ENCODE measurements at regions not wholly inside any gene's neighbourhood (a gene's known extent, or its start where the extent isn't known, plus 50 kb on each side); places are given as distances from the start of the nearest gene placed in this dataset.

GRCh38 chr18:47334966-47335365 lies 83.5 kb upstream of the SKOR2 start:
- peaks cover 6% of the 10 kb centered on the region for H3K27me3 Mint-ChIP-seq (ENCODE audit: insufficient read depth, low read depth, poor library complexity)
- H4K20me1 ChIP-seq (replicated peaks; ENCODE audit: insufficient read depth) = no peaks in the 10 kb centered on the region
- no peak for DNase-seq (ENCODE audit: low spot score)
- H3K4me3 Mint-ChIP-seq = no peak overlapping the region
- H3K27ac Mint-ChIP-seq = no peak overlapping the region
- TF ChIP-seq POLR2AphosphoS5 (IDR thresholded peaks at IDR 0.05; ENCODE audit: low read depth) = no peak
- TF ChIP-seq CREB1 (CRISPR knock-in tag; IDR thresholded peaks at IDR 0.05; ENCODE audit: low read depth) = no peak
- TF ChIP-seq ZNF331 (CRISPR knock-in tag; IDR thresholded peaks at IDR 0.05; ENCODE audit: low read depth) = no peak
- no peak for TF ChIP-seq EZH2 (IDR thresholded peaks at IDR 0.05; ENCODE audit: low read depth, unreplicated experiment)
- TF ChIP-seq ZNF114 (CRISPR knock-in tag; IDR thresholded peaks at IDR 0.05) = no peak
- TF ChIP-seq STAT1 (IDR thresholded peaks at IDR 0.05; ENCODE audit: unreplicated experiment) = no peak
- no peak for TF ChIP-seq JUNB (IDR thresholded peaks at IDR 0.05; ENCODE audit: unreplicated experiment)
- TF ChIP-seq, protein P1, sequence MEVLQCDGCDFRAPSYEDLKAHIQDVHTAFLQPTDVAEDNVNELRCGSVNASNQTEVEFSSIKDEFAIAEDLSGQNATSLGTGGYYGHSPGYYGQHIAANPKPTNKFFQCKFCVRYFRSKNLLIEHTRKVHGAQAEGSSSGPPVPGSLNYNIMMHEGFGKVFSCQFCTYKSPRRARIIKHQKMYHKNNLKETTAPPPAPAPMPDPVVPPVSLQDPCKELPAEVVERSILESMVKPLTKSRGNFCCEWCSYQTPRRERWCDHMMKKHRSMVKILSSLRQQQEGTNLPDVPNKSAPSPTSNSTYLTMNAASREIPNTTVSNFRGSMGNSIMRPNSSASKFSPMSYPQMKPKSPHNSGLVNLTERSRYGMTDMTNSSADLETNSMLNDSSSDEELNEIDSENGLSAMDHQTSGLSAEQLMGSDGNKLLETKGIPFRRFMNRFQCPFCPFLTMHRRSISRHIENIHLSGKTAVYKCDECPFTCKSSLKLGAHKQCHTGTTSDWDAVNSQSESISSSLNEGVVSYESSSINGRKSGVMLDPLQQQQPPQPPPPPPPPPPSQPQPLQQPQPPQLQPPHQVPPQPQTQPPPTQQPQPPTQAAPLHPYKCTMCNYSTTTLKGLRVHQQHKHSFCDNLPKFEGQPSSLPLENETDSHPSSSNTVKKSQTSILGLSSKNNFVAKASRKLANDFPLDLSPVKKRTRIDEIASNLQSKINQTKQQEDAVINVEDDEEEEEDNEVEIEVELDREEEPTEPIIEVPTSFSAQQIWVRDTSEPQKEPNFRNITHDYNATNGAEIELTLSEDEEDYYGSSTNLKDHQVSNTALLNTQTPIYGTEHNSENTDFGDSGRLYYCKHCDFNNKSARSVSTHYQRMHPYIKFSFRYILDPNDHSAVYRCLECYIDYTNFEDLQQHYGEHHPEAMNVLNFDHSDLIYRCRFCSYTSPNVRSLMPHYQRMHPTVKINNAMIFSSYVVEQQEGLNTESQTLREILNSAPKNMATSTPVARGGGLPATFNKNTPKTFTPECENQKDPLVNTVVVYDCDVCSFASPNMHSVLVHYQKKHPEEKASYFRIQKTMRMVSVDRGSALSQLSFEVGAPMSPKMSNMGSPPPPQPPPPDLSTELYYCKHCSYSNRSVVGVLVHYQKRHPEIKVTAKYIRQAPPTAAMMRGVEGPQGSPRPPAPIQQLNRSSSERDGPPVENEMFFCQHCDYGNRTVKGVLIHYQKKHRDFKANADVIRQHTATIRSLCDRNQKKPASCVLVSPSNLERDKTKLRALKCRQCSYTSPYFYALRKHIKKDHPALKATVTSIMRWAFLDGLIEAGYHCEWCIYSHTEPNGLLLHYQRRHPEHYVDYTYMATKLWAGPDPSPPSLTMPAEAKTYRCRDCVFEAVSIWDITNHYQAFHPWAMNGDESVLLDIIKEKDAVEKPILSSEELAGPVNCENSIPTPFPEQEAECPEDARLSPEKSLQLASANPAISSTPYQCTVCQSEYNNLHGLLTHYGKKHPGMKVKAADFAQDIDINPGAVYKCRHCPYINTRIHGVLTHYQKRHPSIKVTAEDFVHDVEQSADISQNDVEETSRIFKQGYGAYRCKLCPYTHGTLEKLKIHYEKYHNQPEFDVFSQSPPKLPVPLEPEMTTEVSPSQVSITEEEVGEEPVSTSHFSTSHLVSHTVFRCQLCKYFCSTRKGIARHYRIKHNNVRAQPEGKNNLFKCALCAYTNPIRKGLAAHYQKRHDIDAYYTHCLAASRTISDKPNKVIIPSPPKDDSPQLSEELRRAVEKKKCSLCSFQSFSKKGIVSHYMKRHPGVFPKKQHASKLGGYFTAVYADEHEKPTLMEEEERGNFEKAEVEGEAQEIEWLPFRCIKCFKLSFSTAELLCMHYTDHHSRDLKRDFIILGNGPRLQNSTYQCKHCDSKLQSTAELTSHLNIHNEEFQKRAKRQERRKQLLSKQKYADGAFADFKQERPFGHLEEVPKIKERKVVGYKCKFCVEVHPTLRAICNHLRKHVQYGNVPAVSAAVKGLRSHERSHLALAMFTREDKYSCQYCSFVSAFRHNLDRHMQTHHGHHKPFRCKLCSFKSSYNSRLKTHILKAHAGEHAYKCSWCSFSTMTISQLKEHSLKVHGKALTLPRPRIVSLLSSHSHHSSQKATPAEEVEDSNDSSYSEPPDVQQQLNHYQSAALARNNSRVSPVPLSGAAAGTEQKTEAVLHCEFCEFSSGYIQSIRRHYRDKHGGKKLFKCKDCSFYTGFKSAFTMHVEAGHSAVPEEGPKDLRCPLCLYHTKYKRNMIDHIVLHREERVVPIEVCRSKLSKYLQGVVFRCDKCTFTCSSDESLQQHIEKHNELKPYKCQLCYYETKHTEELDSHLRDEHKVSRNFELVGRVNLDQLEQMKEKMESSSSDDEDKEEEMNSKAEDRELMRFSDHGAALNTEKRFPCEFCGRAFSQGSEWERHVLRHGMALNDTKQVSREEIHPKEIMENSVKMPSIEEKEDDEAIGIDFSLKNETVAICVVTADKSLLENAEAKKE (CRISPR knock-in tag; IDR thresholded peaks at IDR 0.05) = no peak
- TF ChIP-seq NANOG (IDR thresholded peaks at IDR 0.05; ENCODE audit: borderline replicate concordance) = no peak
- TF ChIP-seq, protein P2, sequence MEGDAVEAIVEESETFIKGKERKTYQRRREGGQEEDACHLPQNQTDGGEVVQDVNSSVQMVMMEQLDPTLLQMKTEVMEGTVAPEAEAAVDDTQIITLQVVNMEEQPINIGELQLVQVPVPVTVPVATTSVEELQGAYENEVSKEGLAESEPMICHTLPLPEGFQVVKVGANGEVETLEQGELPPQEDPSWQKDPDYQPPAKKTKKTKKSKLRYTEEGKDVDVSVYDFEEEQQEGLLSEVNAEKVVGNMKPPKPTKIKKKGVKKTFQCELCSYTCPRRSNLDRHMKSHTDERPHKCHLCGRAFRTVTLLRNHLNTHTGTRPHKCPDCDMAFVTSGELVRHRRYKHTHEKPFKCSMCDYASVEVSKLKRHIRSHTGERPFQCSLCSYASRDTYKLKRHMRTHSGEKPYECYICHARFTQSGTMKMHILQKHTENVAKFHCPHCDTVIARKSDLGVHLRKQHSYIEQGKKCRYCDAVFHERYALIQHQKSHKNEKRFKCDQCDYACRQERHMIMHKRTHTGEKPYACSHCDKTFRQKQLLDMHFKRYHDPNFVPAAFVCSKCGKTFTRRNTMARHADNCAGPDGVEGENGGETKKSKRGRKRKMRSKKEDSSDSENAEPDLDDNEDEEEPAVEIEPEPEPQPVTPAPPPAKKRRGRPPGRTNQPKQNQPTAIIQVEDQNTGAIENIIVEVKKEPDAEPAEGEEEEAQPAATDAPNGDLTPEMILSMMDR (conservative IDR thresholded peaks at IDR 0.05; ENCODE audit: low read depth in 2 of 2) = no peak
- TF ChIP-seq, protein P3, sequence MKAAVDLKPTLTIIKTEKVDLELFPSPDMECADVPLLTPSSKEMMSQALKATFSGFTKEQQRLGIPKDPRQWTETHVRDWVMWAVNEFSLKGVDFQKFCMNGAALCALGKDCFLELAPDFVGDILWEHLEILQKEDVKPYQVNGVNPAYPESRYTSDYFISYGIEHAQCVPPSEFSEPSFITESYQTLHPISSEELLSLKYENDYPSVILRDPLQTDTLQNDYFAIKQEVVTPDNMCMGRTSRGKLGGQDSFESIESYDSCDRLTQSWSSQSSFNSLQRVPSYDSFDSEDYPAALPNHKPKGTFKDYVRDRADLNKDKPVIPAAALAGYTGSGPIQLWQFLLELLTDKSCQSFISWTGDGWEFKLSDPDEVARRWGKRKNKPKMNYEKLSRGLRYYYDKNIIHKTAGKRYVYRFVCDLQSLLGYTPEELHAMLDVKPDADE (IDR thresholded peaks at IDR 0.05) = no peak
- TF ChIP-seq EZH2phosphoT487 (IDR thresholded peaks at IDR 0.05; ENCODE audit: unreplicated experiment) = no peak
- TF ChIP-seq, protein P4, sequence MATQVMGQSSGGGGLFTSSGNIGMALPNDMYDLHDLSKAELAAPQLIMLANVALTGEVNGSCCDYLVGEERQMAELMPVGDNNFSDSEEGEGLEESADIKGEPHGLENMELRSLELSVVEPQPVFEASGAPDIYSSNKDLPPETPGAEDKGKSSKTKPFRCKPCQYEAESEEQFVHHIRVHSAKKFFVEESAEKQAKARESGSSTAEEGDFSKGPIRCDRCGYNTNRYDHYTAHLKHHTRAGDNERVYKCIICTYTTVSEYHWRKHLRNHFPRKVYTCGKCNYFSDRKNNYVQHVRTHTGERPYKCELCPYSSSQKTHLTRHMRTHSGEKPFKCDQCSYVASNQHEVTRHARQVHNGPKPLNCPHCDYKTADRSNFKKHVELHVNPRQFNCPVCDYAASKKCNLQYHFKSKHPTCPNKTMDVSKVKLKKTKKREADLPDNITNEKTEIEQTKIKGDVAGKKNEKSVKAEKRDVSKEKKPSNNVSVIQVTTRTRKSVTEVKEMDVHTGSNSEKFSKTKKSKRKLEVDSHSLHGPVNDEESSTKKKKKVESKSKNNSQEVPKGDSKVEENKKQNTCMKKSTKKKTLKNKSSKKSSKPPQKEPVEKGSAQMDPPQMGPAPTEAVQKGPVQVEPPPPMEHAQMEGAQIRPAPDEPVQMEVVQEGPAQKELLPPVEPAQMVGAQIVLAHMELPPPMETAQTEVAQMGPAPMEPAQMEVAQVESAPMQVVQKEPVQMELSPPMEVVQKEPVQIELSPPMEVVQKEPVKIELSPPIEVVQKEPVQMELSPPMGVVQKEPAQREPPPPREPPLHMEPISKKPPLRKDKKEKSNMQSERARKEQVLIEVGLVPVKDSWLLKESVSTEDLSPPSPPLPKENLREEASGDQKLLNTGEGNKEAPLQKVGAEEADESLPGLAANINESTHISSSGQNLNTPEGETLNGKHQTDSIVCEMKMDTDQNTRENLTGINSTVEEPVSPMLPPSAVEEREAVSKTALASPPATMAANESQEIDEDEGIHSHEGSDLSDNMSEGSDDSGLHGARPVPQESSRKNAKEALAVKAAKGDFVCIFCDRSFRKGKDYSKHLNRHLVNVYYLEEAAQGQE (IDR thresholded peaks at IDR 0.05; ENCODE audit: unreplicated experiment) = no peak
- H3K4me1 Mint-ChIP-seq = no peaks in the 10 kb centered on the region
- no peak for ATAC-seq
- H3K27me3 ChIP-seq (ENCODE audit: insufficient read depth) = no peaks in the 10 kb centered on the region
- peaks cover 2% of the 10 kb centered on the region; the same call in 1 of the 2 replicates for H3K9me2 ChIP-seq (ENCODE audit: insufficient read depth)
- H3K36me3 ChIP-seq (ENCODE audit: insufficient read depth) = no peaks in the 10 kb centered on the region
- H2AFZ ChIP-seq = no peak overlapping the region
- H3K36me3 Mint-ChIP-seq (ENCODE audit: low read depth) = no peaks in the 10 kb centered on the region
- no peaks in the 10 kb centered on the region for H3F3A ChIP-seq (replicated peaks; ENCODE audit: low read depth)
- H3K79me2 ChIP-seq (replicated peaks; ENCODE audit: insufficient read depth) = no peaks in the 10 kb centered on the region
- H3K27ac ChIP-seq (ENCODE audit: low read depth) = no peak overlapping the region
- no peak overlapping the region for H3K4me3 ChIP-seq
- no peak overlapping the region for H3K4me2 ChIP-seq
- H3K9me3 Mint-ChIP-seq = no peaks in the 10 kb centered on the region
- no peaks in the 10 kb centered on the region for H3K4me1 ChIP-seq (ENCODE audit: insufficient read depth)
